ENCODE measurements at regions not wholly inside any gene's neighbourhood (a gene's known extent, or its start where the extent isn't known, plus 50 kb on each side); places are given as distances from the start of the nearest gene placed in this dataset.

GRCh38 chr11:13115380-13115675 lies 106.2 kb downstream of the RASSF10 start:
- H3K4me1 ChIP-seq, result no peaks in the 10 kb centered on the region
- DNase-seq, result no peak
- no peak overlapping the region for H3K4me3 ChIP-seq
- H3K9me3 ChIP-seq, result no peaks in the 10 kb centered on the region
- H3K27me3 ChIP-seq, result no peaks in the 10 kb centered on the region
- no peaks in the 10 kb centered on the region for H3K36me3 ChIP-seq (ENCODE audit: low read depth, missing control alignments)
- WGBS, 2 donors, result 0 to 19% methylated on average over 1 of the region's 1 CpG
- intact Hi-C loops (cut with DNase I; ENCODE audit: low total_unique reads), result no loop called here
- TF ChIP-seq POLR2A (IDR thresholded peaks at IDR 0.05) (no peak), CTCF (IDR thresholded peaks at IDR 0.05) (no peak)
- no peak overlapping the region for H3K27ac ChIP-seq

- no peak overlapping the region for H3K27ac ChIP-seq
- intact Hi-C loops (cut with DNase I; ENCODE audit: low total_unique reads), result no loop called here
- no peaks in the 10 kb centered on the region for H3K4me1 ChIP-seq
- H3K27me3 ChIP-seq, result no peaks in the 10 kb centered on the region
- no peak for DNase-seq
- 75 to 88% methylated on average over 2 of the region's 2 CpGs for WGBS, 2 donors
- TF ChIP-seq CTCF (IDR thresholded peaks at IDR 0.05) (no peak), POLR2A (IDR thresholded peaks at IDR 0.05) (no peak)
- H3K36me3 ChIP-seq (ENCODE audit: low read depth, missing control alignments), result no peaks in the 10 kb centered on the region
- H3K4me3 ChIP-seq, result no peak overlapping the region
- no peaks in the 10 kb centered on the region for H3K9me3 ChIP-seq
These were observed 107.4 kb downstream of the RASSF10 start for GRCh38 chr11:13116491-13116890.

- Histone ChIP-seq H3K36me3 (ENCODE audit: low read depth, missing control alignments) (no peaks in the 10 kb centered on the region), H3K4me3 (no peak overlapping the region), H3K27ac (no peak overlapping the region), H3K4me1 (no peaks in the 10 kb centered on the region), H3K9me3 (no peaks in the 10 kb centered on the region), H3K27me3 (no peaks in the 10 kb centered on the region)
- no peak for DNase-seq
- no peak for TF ChIP-seq CTCF (IDR thresholded peaks at IDR 0.05)
- no peak for TF ChIP-seq POLR2A (IDR thresholded peaks at IDR 0.05)
- intact Hi-C loops (cut with DNase I; ENCODE audit: low total_unique reads), result no loop called here
- WGBS, 2 donors, result 43 to 44% methylated on average over 4 of the region's 4 CpGs
These were observed 108.2 kb downstream of the RASSF10 start for GRCh38 chr11:13117344-13117743.

- WGBS, 2 donors, result 76 to 79% methylated on average over 2 to 5 of the region's 5 CpGs
- intact Hi-C loops (cut with DNase I; ENCODE audit: low total_unique reads), result no loop called here
- no peak for DNase-seq
- no peaks in the 10 kb centered on the region for H3K36me3 ChIP-seq (ENCODE audit: low read depth, missing control alignments)
- H3K4me1 ChIP-seq, result no peaks in the 10 kb centered on the region
- TF ChIP-seq POLR2A (IDR thresholded peaks at IDR 0.05) (no peak), CTCF (IDR thresholded peaks at IDR 0.05) (no peak)
- no peak overlapping the region for H3K4me3 ChIP-seq
- H3K27me3 ChIP-seq, result no peaks in the 10 kb centered on the region
- H3K27ac ChIP-seq, result no peak overlapping the region
- no peaks in the 10 kb centered on the region for H3K9me3 ChIP-seq
These were observed 109.1 kb downstream of the RASSF10 start for GRCh38 chr11:13118194-13118593.

GRCh38 chr11:13118650-13119049 lies 109.5 kb downstream of the RASSF10 start:
- 82 to 90% methylated on average over 3 of the region's 3 CpGs for WGBS, 2 donors
- no peak for TF ChIP-seq POLR2A (IDR thresholded peaks at IDR 0.05)
- TF ChIP-seq CTCF (IDR thresholded peaks at IDR 0.05), result no peak
- Histone ChIP-seq H3K9me3 (no peaks in the 10 kb centered on the region), H3K36me3 (ENCODE audit: low read depth, missing control alignments) (no peaks in the 10 kb centered on the region), H3K27ac (no peak overlapping the region), H3K27me3 (no peaks in the 10 kb centered on the region), H3K4me1 (no peaks in the 10 kb centered on the region), H3K4me3 (no peak overlapping the region)
- no peak for DNase-seq
- intact Hi-C loops (cut with DNase I; ENCODE audit: low total_unique reads), result no loop called here
